Gastrocnemius medialis (tissue), 4 donors: ENCODE measurements at regions not wholly inside any gene's neighbourhood (a gene's known extent, or its start where the extent isn't known, plus 50 kb on each side); places are given as distances from the start of the nearest gene placed in this dataset.

ENCODE experiments used
- CTCF ChIP-seq, 5 experiments: fragments of 450-650 bp in 3 of 5; fragments of 200-600 bp in 2 of 5; sonication (generic) in 2 of 5; IDR thresholded peaks in 4 of 5; conservative IDR thresholded peaks in 1 of 5; 1 replicate in 4 of 5; 2 replicates in 1 of 5; pipeline ENCODE4 v1.5.1; 2016 to 2019; ENCODE audit warnings: antibody characterized with exemption in 5 of 5, mild to moderate bottlenecking in 3 of 5, moderate library complexity in 3 of 5
- POLR2A ChIP-seq, 2 donors: fragments of 450-650 bp; IDR thresholded peaks; one replicate each; pipeline ENCODE4 v1.6.1; 2017; ENCODE audit warnings: antibody characterized with exemption in 2 of 2, mild to moderate bottlenecking in 2 of 2, moderate library complexity in 2 of 2

GRCh38 chr2:144078802-144079724 lies 440.9 kb downstream of the ZEB2 start:
- TF ChIP-seq CTCF (IDR thresholded peaks at IDR 0.05 in 4 of 5, conservative IDR thresholded peaks at IDR 0.05 in 1 of 5) (no peak), POLR2A (IDR thresholded peaks at IDR 0.05) (no peak)
